ENCODE measurements at regions not wholly inside any gene's neighbourhood (a gene's known extent, or its start where the extent isn't known, plus 50 kb on each side); places are given as distances from the start of the nearest gene placed in this dataset.
"Not testable (repeated sequence)": the region's sequence is repeated elsewhere in the genome, so short reads cannot be mapped to it uniquely, and the experiment has no call there.

GRCh38 chr14:103232031-103232808 lies 101.8 kb upstream of the EIF5 start:
- DNase-seq: no peak

- no peak for DNase-seq
Measured at GRCh38 chr14:103232831-103233319, 101.2 kb upstream of the EIF5 start.

GRCh38 chr14:103233328-103233727 lies 100.7 kb upstream of the EIF5 start:
- DNase-seq: no peak

GRCh38 chr14:103234826-103235225 lies 99.2 kb upstream of the EIF5 start:
- DNase-seq: not testable (repeated sequence)

GRCh38 chr14:103235506-103235905 lies 98.5 kb upstream of the EIF5 start:
- DNase-seq: not testable (repeated sequence)

- DNase-seq: no peak
Measured at GRCh38 chr14:103239751-103240150, 94.3 kb upstream of the EIF5 start.

- no peak for DNase-seq
Measured at GRCh38 chr14:103241531-103241930, 92.5 kb upstream of the EIF5 start.

GRCh38 chr14:103243764-103244737 lies 90.0 kb upstream of the EIF5 start:
- no peak for DNase-seq

GRCh38 chr14:103245624-103246031 lies 88.4 kb upstream of the EIF5 start:
- DNase-seq: not testable (repeated sequence)

GRCh38 chr14:103246070-103246469 lies 88.0 kb upstream of the EIF5 start:
- no peak for DNase-seq

GRCh38 chr14:103247169-103247606 lies 86.8 kb upstream of the EIF5 start:
- no peak for DNase-seq

- DNase-seq: no peak
Measured at GRCh38 chr14:103250181-103250580, 83.9 kb upstream of the EIF5 start.

GRCh38 chr14:103250874-103251273 lies 83.2 kb upstream of the EIF5 start:
- no peak for DNase-seq

- DNase-seq: no peak
Measured at GRCh38 chr14:103255555-103255954, 78.5 kb upstream of the EIF5 start.

GRCh38 chr14:103256406-103256805 lies 77.6 kb upstream of the EIF5 start:
- DNase-seq: no peak

- DNase-seq: no peak
Measured at GRCh38 chr14:103257211-103257962, 76.7 kb upstream of the EIF5 start.

GRCh38 chr14:103258211-103258610 lies 75.8 kb upstream of the EIF5 start:
- DNase-seq: no peak

GRCh38 chr14:103259184-103259583 lies 74.9 kb upstream of the EIF5 start:
- no peak for DNase-seq

GRCh38 chr14:103259801-103260628 lies 74.0 kb upstream of the EIF5 start:
- DNase-seq: no peak

GRCh38 chr14:103260629-103261124 lies 73.4 kb upstream of the EIF5 start:
- DNase-seq: no peak

GRCh38 chr14:103267226-103267910 lies 66.7 kb upstream of the EIF5 start:
- DNase-seq: no peak

Measured in stimulated activated CD4-positive, alpha-beta T cell treated with anti-CD3 and anti-CD28 coated beads, Interleukin-1b, Interleukin-23, amount 100 ng/mL, for 48 hours (primary cell).